Skin of body (tissue), 1 donor: ENCODE measurements at regions not wholly inside any gene's neighbourhood (a gene's known extent, or its start where the extent isn't known, plus 50 kb on each side); places are given as distances from the start of the nearest gene placed in this dataset.
"Not testable (repeated sequence)": the region's sequence is repeated elsewhere in the genome, so short reads cannot be mapped to it uniquely, and the experiment has no call there.

Source experiments
- DNase-seq: peaks from one replicate; lab custom pipeline; 2025; lab: John Stamatoyannopoulos, UW

GRCh38 chr4:107468812-107469211 is 251.2 kb downstream of the PAPSS1 start:
- DNase-seq, result no peak

GRCh38 chr4:107468156-107468555 is 251.9 kb downstream of the PAPSS1 start:
- DNase-seq, result no peak

- DNase-seq, result no peak
Measured at GRCh38 chr4:107467461-107467860, 252.6 kb downstream of the PAPSS1 start.

DNA sequence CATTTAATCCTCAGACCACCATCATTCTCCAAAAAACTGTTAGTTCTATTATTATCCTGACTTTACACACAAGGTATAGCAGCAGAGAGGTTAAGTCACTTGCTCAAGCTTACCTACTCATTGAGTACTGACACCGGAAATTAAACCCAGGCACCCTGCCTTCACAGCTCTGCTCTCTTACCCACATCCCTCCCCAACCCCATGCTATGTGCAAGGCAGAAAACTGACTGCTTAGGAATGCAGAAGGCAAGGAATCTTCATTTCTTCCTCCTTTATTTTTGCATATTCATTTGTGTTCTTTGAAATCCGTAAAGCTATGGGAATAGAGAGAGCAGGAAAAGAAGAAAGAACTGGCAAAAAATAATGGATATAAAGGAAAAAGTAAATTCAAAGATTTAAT is 261.8 kb downstream of the PAPSS1 start:
- DNase-seq, result no peak

- DNase-seq, result no peak
Measured at GRCh38 chr4:107453987-107454386, 266.0 kb downstream of the PAPSS1 start.

- DNase-seq, result no peak
Measured at GRCh38 chr4:107452717-107453630, 267.1 kb downstream of the PAPSS1 start.

DNA sequence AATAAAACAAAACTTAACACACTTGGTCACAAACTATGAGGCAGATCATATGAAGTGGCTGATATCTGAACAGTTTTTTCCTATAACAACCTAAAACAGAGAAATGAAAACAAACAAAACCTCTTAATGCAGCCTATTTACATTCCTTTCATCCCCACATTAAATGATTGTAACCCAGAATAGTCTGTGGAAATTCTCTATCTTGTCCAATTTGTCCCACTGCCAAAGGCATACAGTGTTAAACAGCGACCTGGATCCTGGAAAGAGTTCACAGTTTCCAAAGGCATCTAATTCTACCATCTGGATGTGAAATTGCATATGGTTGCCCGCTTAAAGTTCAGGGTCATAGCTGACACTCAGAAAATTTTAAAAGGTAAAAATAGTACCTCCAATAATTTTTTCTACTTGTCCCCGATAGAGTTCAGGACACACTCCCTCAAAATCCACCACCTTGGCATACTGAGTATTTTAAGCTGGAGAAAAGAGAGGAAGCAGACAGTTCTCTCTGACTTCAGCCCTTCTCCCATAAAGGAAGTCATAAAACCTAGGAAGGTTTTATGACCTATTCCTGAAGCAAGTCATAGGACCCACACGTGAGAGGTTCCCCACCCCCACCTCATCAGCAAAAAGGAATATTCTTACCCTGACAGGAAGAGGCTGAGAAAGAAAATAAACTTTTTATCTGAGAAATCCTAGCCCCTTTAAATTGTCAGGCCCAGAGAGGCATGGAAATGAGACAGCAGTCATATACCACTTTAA is 270.2 kb downstream of the PAPSS1 start:
- no peak for DNase-seq

- DNase-seq, result peak; percentile 15
Measured at GRCh38 chr4:107442538-107443111, 277.4 kb downstream of the PAPSS1 start.

GRCh38 chr4:107439401-107439800 is 280.6 kb downstream of the PAPSS1 start:
- DNase-seq, result no peak

DNA sequence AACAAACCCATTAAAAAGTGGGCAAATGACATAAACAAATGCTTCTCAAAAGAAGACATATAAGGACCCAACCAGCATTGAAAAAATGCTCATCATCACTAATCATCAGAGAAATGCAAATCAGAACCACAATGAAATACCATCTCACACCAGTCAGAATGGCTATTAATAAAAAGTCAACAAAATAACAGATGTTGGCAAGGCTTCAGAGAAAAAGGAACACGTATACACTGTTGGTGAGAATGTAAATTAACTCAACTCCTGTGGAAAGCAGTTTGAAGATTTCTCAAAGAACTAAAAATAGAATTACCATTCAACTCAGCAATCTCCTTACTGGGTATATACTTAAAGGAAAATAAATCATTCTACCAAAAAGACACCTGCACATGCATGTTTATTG is 283.6 kb downstream of the PAPSS1 start:
- DNase-seq, result not testable (repeated sequence)

DNA sequence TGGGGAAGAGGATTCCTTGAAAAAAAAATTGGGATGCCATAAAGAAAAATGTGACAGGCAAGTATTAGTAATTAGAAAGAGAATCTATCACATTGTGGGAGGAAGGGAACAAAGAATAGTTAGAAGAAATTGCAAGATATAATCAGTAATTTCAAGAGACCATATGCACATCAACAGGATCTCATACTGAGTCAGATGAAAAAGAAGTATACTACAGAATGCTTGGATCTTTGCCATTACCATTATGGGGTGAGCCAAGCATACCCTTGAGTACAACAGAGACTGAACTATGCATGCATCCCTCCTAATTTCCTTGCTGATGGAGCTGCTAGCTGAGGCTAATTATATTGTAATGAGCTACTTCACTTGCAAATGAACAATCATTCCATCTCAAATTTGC is 287.6 kb downstream of the PAPSS1 start:
- DNase-seq, result no peak

- DNase-seq, result no peak
Measured at GRCh38 chr4:107423677-107424405, 296.2 kb downstream of the PAPSS1 start.

- not testable (repeated sequence) for DNase-seq
Measured at GRCh38 chr4:107419536-107419935, 300.5 kb downstream of the PAPSS1 start.

DNA sequence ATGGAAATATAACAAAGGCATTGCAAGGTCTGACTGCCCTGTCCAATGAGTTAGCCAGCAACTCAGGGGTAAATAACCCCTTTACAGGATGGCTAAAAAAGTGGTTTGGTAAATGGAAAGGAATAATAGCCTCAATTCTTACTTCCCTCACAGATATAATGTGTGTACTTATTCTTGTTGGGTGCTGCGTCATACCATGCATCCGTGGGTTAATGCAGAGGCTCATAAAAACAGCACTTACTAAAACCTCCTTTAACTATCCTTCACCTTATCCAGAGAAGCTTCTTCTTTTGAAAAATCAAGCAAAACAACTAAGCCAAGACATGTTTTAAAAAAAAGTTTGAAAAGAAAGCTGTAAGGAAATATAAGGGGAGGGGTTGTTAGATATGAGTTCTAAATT is 301.0 kb downstream of the PAPSS1 start:
- no peak for DNase-seq

GRCh38 chr4:107415490-107415889 is 304.5 kb downstream of the PAPSS1 start:
- not testable (repeated sequence) for DNase-seq

GRCh38 chr4:107409872-107410271 is 310.2 kb downstream of the PAPSS1 start:
- not testable (repeated sequence) for DNase-seq

GRCh38 chr4:107408968-107409367 is 311.1 kb downstream of the PAPSS1 start:
- DNase-seq, result no peak

- DNase-seq, result peak; percentile 94
Measured at GRCh38 chr4:107404591-107405300, 315.3 kb downstream of the PAPSS1 start.

- no peak for DNase-seq
Measured at GRCh38 chr4:107402291-107402690, 317.7 kb downstream of the PAPSS1 start.

DNA sequence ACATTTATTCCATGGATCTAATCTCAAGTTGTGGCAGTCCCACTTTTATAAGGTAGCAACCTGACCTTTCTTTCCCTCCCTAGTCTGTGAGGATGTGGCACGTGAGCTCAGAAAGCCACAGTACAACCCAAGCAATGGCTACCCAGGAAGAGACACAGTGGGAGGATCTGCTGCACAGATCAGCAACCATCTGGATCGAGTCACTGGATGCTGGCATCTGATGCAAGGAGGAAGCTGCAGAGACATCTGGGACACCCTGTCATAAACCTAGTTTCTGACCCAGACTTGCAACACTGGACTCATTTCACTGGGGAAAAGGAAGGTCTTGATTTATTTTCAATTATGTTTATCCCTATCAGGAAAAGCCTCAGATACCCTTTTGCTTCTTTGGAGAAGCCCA is 327.1 kb downstream of the PAPSS1 start:
- peak; percentile 45 for DNase-seq

DNA sequence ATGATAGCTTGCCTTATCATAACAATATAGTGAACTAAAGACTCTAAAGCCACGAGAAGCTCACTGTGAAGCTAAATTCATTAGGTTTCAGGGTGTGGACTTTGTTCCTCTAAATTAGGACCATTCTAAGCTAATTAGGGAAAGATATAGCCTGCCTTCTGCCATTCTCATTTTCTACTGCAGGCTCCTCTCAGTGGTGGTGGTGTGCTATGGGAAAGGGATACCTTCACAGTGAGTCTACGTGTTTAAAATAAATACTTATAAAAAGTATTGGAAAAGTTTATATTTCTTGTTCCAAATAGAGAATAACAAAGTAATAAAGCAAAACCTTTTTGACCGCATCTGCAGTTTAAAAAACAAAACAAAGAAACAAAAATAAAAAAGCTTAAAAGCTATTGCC is 327.7 kb downstream of the PAPSS1 start:
- no peak for DNase-seq
